ENCODE measurements at regions not wholly inside any gene's neighbourhood (a gene's known extent, or its start where the extent isn't known, plus 50 kb on each side); places are given as distances from the start of the nearest gene placed in this dataset.

- TF ChIP-seq, protein P1, sequence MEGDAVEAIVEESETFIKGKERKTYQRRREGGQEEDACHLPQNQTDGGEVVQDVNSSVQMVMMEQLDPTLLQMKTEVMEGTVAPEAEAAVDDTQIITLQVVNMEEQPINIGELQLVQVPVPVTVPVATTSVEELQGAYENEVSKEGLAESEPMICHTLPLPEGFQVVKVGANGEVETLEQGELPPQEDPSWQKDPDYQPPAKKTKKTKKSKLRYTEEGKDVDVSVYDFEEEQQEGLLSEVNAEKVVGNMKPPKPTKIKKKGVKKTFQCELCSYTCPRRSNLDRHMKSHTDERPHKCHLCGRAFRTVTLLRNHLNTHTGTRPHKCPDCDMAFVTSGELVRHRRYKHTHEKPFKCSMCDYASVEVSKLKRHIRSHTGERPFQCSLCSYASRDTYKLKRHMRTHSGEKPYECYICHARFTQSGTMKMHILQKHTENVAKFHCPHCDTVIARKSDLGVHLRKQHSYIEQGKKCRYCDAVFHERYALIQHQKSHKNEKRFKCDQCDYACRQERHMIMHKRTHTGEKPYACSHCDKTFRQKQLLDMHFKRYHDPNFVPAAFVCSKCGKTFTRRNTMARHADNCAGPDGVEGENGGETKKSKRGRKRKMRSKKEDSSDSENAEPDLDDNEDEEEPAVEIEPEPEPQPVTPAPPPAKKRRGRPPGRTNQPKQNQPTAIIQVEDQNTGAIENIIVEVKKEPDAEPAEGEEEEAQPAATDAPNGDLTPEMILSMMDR (IDR thresholded peaks at IDR 0.05) = no peak
- TF ChIP-seq POLR2A (IDR thresholded peaks at IDR 0.05) = no peak
Measured at GRCh38 chr5:24407466-24407865, 237.3 kb downstream of the CDH10 start.

Data from lower leg skin (tissue), 3 donors.